ENCODE measurements at regions not wholly inside any gene's neighbourhood (a gene's known extent, or its start where the extent isn't known, plus 50 kb on each side); places are given as distances from the start of the nearest gene placed in this dataset.

- POLR2A ChIA-PET: interaction anchor here (0.6 to 0.9 kb wide), 3 partner anchors 231 to 643 kb away, joined by 3 read pairs; no protein-coding TSS in a partner anchor
- TF ChIP-seq EZH2phosphoT487 (IDR thresholded peaks at IDR 0.05; ENCODE audit: borderline replicate concordance, low read depth, low read length) (no peak), CTCF (conservative IDR thresholded peaks at IDR 0.05; ENCODE audit: low read length) (no peak)
- Histone ChIP-seq H3K9me2 (ENCODE audit: insufficient read depth, low read length) (no peaks in the 10 kb centered on the region), H3K36me3 (ENCODE audit: insufficient read depth, low read length) (no peaks in the 10 kb centered on the region), H3K4me1 (ENCODE audit: insufficient read depth, low read length, poor library complexity, severe bottlenecking) (no peaks in the 10 kb centered on the region), H3K9me3 (ENCODE audit: low read length) (no peaks in the 10 kb centered on the region), H3K27ac (ENCODE audit: low read depth, low read length, poor library complexity, severe bottlenecking) (no peak overlapping the region), H4K20me1 (ENCODE audit: insufficient read depth, low read length) (no peaks in the 10 kb centered on the region), H2AFZ (ENCODE audit: low read length) (no peak overlapping the region), H3K79me2 (ENCODE audit: insufficient read depth, low read depth, low read length) (no peaks in the 10 kb centered on the region), H3K4me2 (ENCODE audit: low read length) (no peak overlapping the region), H3K4me3 (ENCODE audit: low read depth, low read length, poor library complexity, severe bottlenecking) (no peak overlapping the region)
- BruUV-seq (replicated peaks): no TSS peak
- no peak for DNase-seq (ENCODE audit: low spot score)
- intact Hi-C loops (cut with micrococcal nuclease; ENCODE audit: unreplicated experiment): no loop called here
- CTCF ChIA-PET (ENCODE audit: unreplicated experiment): interaction anchor here (0.9 kb wide), 1 partner anchor 26 kb away, joined by 3 read pairs; no protein-coding TSS in a partner anchor
Measured at GRCh38 chr21:35265170-35265877, 216.2 kb upstream of the RUNX1 start.

GRCh38 chr21:35259457-35259856 is 210.4 kb upstream of the RUNX1 start:
- POLR2A ChIA-PET: no interaction called here

More at GRCh38 chr21:35259457-35259856, 210.4 kb upstream of the RUNX1 start:
- H3K36me3 ChIP-seq (ENCODE audit: insufficient read depth, low read length): no peaks in the 10 kb centered on the region
- H2AFZ ChIP-seq (ENCODE audit: low read length): no peak overlapping the region
- H3K27ac ChIP-seq (ENCODE audit: low read depth, low read length, poor library complexity, severe bottlenecking): no peak overlapping the region
- intact Hi-C loops (cut with micrococcal nuclease; ENCODE audit: unreplicated experiment): no loop called here
- no peaks in the 10 kb centered on the region for H4K20me1 ChIP-seq (ENCODE audit: insufficient read depth, low read length)
- BruUV-seq (replicated peaks): no TSS peak
- no peak for DNase-seq (ENCODE audit: low spot score)
- no peaks in the 10 kb centered on the region for H3K79me2 ChIP-seq (ENCODE audit: insufficient read depth, low read depth, low read length)
- no peak overlapping the region for H3K4me2 ChIP-seq (ENCODE audit: low read length)
- CTCF ChIA-PET (ENCODE audit: unreplicated experiment): no interaction called here
- no peaks in the 10 kb centered on the region for H3K9me3 ChIP-seq (ENCODE audit: low read length)
- TF ChIP-seq CTCF (conservative IDR thresholded peaks at IDR 0.05; ENCODE audit: low read length) (no peak), EZH2phosphoT487 (IDR thresholded peaks at IDR 0.05; ENCODE audit: borderline replicate concordance, low read depth, low read length) (no peak)
- H3K4me3 ChIP-seq (ENCODE audit: low read depth, low read length, poor library complexity, severe bottlenecking): no peak overlapping the region
- H3K9me2 ChIP-seq (ENCODE audit: insufficient read depth, low read length): no peaks in the 10 kb centered on the region
- H3K4me1 ChIP-seq (ENCODE audit: insufficient read depth, low read length, poor library complexity, severe bottlenecking): no peaks in the 10 kb centered on the region

Data from OCI-LY7 (cell line).